ENCODE measurements at regions not wholly inside any gene's neighbourhood (a gene's known extent, or its start where the extent isn't known, plus 50 kb on each side); places are given as distances from the start of the nearest gene placed in this dataset.

DNA sequence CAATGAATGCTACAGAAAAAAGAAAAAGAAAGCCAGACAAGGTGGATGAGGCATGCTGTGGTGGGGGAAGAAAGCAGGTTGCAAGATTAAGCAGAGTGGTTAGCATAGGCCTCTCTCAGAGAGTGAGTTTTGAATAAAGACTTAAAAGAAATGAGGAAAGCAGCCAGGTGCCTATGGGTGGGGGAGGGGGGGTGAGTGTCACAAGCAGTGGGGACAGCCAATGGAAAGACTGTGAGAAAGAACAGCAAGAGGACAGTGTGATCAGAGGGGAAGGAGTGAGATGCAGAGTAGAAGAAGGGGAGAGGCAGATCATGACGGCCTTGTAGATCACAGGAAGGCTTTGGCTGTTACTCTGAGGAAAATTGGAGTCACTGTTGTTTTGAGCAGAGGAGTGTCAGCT is 162.5 kb downstream of the SOX3 start:
- no peak overlapping the region for H3K4me3 ChIP-seq (IDR thresholded peaks at IDR 0.05; ENCODE audit: insufficient read depth, low read depth, low read length)
- no peaks in the 10 kb centered on the region for H3K36me3 ChIP-seq (ENCODE audit: insufficient read depth)
- no peak overlapping the region for H2AFZ ChIP-seq (ENCODE audit: low read depth)
- H3K27me3 ChIP-seq (ENCODE audit: insufficient read depth, low read depth), result no peaks in the 10 kb centered on the region
- H3K27ac ChIP-seq, result no peak overlapping the region
- no peak overlapping the region for H3K4me2 ChIP-seq
- H3K4me1 ChIP-seq (ENCODE audit: low read depth, poor library complexity, severe bottlenecking), result no peaks in the 10 kb centered on the region
- H3K79me2 ChIP-seq (ENCODE audit: insufficient read depth, low read depth), result no peaks in the 10 kb centered on the region
- TF ChIP-seq, protein P1, sequence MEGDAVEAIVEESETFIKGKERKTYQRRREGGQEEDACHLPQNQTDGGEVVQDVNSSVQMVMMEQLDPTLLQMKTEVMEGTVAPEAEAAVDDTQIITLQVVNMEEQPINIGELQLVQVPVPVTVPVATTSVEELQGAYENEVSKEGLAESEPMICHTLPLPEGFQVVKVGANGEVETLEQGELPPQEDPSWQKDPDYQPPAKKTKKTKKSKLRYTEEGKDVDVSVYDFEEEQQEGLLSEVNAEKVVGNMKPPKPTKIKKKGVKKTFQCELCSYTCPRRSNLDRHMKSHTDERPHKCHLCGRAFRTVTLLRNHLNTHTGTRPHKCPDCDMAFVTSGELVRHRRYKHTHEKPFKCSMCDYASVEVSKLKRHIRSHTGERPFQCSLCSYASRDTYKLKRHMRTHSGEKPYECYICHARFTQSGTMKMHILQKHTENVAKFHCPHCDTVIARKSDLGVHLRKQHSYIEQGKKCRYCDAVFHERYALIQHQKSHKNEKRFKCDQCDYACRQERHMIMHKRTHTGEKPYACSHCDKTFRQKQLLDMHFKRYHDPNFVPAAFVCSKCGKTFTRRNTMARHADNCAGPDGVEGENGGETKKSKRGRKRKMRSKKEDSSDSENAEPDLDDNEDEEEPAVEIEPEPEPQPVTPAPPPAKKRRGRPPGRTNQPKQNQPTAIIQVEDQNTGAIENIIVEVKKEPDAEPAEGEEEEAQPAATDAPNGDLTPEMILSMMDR (conservative IDR thresholded peaks at IDR 0.05; ENCODE audit: low read depth, low read length), result no peak
- no peaks in the 10 kb centered on the region for H4K20me1 ChIP-seq (ENCODE audit: insufficient read depth)
- no peak overlapping the region for H3K9ac ChIP-seq

DNA sequence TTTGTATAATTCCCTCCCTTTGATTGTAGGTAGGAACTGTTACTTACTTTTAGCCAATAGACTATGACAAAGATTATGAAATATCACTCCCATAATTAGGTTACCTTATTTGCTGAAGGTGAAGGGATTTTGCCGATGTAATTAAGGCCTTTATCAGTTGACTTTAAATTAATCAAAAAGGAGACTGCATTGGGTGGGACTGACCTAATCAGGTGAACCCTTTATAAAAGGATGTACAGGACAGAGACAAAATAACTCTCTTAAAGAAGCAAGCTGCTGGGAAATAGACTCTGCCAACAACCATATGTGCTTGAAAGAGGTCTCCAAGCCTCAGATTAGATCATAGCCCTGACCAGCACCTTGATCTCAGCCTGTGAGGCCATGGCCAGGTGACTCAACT is 167.6 kb downstream of the SOX3 start:
- Histone ChIP-seq H3K4me3 (IDR thresholded peaks at IDR 0.05; ENCODE audit: insufficient read depth, low read depth, low read length) (no peak overlapping the region), H2AFZ (ENCODE audit: low read depth) (no peak overlapping the region)

DNA sequence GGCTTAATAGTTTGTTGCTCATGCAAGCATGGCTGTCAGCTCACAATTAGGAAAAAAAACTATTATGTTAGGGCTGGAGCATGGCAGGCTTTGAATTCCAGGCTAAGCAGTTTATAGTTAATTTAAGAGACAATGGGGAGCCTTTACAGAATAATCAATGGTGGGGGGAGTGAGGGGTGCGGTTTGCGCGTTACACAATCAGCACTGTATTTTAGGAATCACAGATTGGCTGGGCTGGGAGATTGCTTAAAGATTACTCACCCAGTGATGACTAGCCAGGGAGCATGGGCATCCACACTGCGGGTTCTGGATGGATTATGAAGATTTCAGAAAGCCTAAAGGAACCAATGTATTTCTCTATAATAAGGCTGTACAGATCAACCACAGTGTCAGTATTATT is 186.6 kb downstream of the SOX3 start:
- Histone ChIP-seq H4K20me1 (ENCODE audit: insufficient read depth) (no peaks in the 10 kb centered on the region), H3K27ac (no peak overlapping the region), H2AFZ (ENCODE audit: low read depth) (no peak overlapping the region), H3K36me3 (ENCODE audit: insufficient read depth) (no peaks in the 10 kb centered on the region), H3K4me1 (ENCODE audit: low read depth, poor library complexity, severe bottlenecking) (no peaks in the 10 kb centered on the region), H3K4me2 (no peak overlapping the region), H3K4me3 (IDR thresholded peaks at IDR 0.05; ENCODE audit: insufficient read depth, low read depth, low read length) (no peak overlapping the region), H3K79me2 (ENCODE audit: insufficient read depth, low read depth) (no peaks in the 10 kb centered on the region), H3K27me3 (ENCODE audit: insufficient read depth, low read depth) (no peaks in the 10 kb centered on the region), H3K9ac (no peak overlapping the region)
- TF ChIP-seq, protein P1 (conservative IDR thresholded peaks at IDR 0.05; ENCODE audit: low read depth, low read length), result no peak

More for the DNA sequence above, 167.6 kb downstream of the SOX3 start:
- H3K4me2 ChIP-seq, result no peak overlapping the region
- no peaks in the 10 kb centered on the region for H3K36me3 ChIP-seq (ENCODE audit: insufficient read depth)
- H3K27ac ChIP-seq, result no peak overlapping the region
- H3K4me1 ChIP-seq (ENCODE audit: low read depth, poor library complexity, severe bottlenecking), result no peaks in the 10 kb centered on the region
- H4K20me1 ChIP-seq (ENCODE audit: insufficient read depth), result no peaks in the 10 kb centered on the region
- H3K9ac ChIP-seq, result no peak overlapping the region
- H3K79me2 ChIP-seq (ENCODE audit: insufficient read depth, low read depth), result no peaks in the 10 kb centered on the region
- no peaks in the 10 kb centered on the region for H3K27me3 ChIP-seq (ENCODE audit: insufficient read depth, low read depth)
- TF ChIP-seq, protein P1 (conservative IDR thresholded peaks at IDR 0.05; ENCODE audit: low read depth, low read length), result no peak

DNA sequence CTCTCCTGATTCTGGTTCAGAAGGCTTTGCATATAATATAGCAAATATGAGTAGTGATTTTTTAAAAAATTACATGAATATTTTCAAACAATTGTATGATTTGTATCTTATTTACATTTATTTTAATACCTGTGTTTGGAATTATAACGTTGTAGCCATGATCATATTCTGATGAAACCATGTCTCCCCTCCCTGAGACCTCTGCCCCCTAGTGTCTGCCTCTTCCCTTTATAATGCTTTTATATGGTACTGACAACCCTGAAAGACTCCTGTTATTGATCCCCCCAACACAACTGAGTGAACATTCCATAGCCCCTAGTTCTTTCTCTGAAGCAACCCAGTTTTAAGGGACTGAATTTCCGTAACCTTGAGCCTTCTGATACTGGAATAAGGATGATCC is 187.4 kb downstream of the SOX3 start:
- Histone ChIP-seq H3K4me1 (ENCODE audit: low read depth, poor library complexity, severe bottlenecking) (no peaks in the 10 kb centered on the region), H3K4me3 (IDR thresholded peaks at IDR 0.05; ENCODE audit: insufficient read depth, low read depth, low read length) (no peak overlapping the region), H3K27ac (no peak overlapping the region), H2AFZ (ENCODE audit: low read depth) (no peak overlapping the region), H4K20me1 (ENCODE audit: insufficient read depth) (no peaks in the 10 kb centered on the region), H3K9ac (no peak overlapping the region), H3K79me2 (ENCODE audit: insufficient read depth, low read depth) (no peaks in the 10 kb centered on the region), H3K4me2 (no peak overlapping the region), H3K36me3 (ENCODE audit: insufficient read depth) (no peaks in the 10 kb centered on the region), H3K27me3 (ENCODE audit: insufficient read depth, low read depth) (no peaks in the 10 kb centered on the region)
- TF ChIP-seq, protein P1 (conservative IDR thresholded peaks at IDR 0.05; ENCODE audit: low read depth, low read length), result no peak

Data from KMS-11 (cell line).